HPDE6-E6E7 (cell line): ENCODE measurements at regions not wholly inside any gene's neighbourhood (a gene's known extent, or its start where the extent isn't known, plus 50 kb on each side); places are given as distances from the start of the nearest gene placed in this dataset.
A peak's percentile ranks its signal among the peaks of the same experiment; 100 is the strongest.

Source experiments
- DNase-seq: peaks from one replicate; pipeline ENCODE4 v3.0.0; 2011; ENCODE audit warnings: missing footprints; ENCODE audit errors: extremely low spot score

DNA sequence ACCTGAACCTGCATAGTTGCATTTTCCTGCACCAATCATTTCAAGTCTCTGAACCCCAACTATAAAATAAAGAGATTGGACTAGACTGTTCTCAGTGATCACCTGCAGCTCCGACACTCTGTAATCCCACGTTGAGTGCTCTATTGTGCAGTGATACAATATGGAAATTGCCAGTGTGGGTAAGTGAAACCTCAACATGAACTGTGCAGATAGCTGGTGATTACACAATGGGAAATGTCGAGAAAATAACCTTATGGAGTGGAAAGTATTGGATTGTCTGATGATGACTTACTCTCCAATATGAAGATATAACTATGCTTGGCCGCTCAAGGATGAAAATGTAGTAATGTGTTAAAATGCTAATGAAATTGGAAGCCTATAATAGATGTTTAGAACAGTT is 293.1 kb upstream of the BRINP1 start:
- no peak for DNase-seq

DNA sequence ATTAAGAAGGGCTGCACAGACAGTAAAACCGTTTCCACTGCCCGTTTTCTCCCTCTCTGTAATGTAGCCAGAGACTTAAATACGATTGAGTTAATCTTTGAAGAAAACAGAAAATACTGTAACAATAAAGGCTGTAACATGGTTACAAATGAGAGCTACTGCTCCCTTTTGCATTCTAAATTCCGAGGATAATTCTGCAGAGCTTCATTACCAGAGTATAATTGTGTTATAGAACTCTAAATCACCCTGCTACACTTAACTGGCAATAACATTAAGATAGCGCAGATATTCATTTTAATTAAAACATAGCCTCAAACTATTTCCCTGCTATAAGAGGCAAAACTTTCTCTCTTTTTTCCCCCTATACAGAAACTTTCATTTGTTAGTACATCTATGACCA is 283.7 kb upstream of the BRINP1 start:
- no peak for DNase-seq

DNA sequence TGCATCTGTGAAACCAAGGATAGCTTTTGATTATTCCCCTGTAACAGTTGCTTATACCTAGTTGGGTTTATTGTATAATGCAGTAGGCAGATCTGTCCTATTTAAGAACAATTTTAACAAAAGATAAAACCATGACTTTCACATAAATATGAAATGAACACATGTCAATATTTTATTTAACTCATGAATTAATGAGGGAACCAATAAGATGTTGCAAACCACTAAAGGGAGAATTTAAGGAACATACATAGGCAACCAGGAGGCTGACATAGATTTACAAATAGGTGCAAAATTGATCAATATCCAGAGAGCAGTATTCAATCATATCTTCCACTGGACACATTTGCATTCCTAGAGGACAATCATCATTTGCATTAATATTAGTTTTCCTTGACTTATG is 280.0 kb upstream of the BRINP1 start:
- DNase-seq = no peak

DNA sequence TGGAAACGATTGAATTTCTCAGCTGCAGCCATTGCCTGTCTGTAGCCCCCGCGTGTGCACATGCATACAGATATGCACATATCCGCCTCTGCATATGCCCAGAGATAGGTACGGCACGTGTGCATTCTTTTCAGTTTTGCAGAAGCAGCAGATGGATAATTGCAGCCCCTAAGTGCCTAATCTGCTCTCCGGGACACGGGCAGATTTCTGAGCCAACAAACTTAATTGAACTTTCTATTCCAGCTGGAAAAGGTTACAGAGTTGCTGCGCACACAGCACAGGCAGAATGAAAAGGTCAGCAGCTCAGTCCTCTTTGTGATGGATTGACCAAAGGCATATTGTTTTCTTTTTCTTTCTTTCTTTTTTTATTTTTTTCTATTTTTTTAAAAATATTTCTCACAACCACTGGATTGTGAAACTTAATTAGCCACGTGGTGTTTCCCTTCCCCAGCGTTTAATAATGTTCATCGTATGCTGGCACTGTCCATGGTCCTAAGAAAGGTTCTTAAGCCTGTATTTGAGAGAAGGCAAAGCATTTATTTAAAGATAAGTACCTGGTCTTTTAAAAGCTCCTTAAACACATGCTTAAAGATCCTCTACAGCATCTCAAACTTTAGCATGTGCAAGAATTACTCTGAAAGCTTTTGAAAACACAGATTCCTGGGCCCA is 270.2 kb upstream of the BRINP1 start:
- no peak for DNase-seq

DNA sequence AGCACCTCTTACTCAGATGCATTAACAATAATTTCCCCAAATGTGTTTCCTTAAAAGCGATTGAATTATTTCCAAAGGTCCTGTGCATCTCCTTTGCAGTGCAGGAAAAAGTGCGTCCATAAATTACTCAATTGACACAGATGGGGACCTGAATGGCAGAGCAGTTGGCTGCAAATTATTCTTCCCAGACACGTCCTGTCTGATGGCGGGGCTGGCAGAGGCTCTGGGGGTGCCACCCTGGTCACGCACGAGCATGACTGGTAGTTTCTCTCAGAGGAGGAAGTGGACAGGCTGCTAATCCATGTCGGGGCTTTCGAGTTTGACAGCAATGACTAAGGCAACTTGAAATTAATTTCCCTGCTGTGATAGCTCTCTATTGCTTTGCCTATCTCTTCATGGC is 264.8 kb upstream of the BRINP1 start:
- no peak for DNase-seq

DNA sequence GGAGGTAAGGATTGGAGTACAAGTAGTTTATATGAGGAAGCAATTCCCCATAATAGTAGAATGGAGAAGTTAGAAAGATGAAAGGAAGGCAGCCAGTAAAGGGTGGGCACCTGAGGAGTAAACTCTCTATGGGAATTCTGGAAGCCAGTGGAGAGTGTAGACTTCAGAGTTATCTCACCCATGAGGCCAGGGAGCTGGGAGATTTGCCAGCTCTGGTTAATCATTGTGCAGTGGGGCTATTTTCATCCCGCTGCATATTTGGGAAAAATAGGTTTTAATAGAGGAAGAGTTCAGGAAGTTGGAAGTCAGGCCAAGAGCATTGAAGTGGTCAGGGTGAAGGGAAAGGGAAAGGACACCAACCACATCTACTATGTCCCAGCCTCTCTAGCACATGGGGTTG is 242.3 kb upstream of the BRINP1 start:
- DNase-seq = no peak

DNA sequence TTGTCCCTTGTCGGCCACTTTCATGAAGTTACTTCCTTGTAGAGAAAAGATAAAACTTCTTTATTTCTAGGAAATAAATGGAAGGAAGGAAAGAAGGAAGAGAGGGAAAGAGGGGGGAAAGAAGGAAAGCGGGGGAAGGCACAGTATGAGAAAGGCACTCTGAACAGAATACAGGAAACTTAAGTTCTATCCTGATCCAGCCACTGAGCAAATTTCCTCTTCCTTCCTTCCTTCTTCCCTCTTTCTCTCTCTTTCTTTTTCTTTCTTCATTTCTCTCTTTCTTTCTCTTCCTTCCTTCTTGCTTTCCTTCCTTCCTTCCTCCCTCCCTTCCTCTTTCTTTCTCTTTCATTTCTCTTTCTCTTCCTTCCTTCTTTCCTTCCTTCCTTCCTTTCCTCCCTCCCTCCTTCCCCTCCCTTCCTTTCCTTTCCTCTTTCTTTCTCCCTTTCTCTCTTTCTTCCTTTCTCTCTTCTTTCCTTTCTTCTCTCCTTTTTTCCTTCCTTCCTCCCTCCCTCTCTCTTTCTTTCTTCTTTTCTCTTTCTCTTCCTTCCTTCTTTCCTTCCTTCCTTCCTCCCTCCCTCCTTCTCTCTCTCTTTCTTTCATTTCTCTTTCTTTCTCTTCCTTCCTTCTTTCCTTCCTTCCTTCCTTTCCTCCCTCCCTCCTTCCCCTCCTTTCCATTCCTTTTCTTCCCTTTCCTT is 240.2 kb upstream of the BRINP1 start:
- no peak for DNase-seq

DNA sequence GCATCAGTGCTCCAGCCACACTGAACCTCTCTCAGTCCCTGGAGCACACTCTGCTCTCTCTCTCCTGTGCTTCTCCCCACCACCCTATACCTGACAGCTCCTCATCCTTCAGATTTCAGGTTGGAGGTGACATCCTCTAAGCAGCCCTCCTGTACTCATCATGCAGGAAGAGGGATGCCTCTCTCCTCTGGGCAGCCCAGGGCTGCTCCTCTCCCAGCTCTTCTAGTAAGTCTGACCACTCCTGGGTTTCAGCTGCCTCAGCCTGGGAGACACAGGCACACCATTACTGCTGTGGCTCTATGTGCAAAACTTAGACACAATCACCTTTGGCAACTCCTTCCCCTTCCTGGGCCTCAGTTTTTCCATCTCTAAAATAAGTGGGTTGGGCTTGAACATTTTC is 232.4 kb upstream of the BRINP1 start:
- DNase-seq = no peak

DNA sequence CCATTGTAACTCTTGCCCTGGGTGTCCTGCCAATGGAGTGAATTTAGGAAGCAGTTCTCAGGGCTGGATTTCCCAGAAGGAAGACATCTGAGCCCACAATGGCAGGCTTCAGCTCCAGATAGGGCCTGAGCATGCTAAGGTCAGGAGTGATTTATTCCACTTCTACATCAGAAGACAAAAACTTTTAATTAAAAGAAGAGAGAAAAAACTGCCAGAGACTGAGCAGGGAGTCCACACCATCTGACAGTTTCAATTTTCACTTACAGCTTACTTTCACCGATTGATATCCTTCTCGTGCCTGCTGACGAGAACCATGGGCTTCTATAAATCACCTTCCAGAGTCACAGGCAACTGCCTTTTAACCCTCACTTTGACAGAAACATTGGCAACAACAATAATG is 228.3 kb upstream of the BRINP1 start:
- DNase-seq = no peak

DNA sequence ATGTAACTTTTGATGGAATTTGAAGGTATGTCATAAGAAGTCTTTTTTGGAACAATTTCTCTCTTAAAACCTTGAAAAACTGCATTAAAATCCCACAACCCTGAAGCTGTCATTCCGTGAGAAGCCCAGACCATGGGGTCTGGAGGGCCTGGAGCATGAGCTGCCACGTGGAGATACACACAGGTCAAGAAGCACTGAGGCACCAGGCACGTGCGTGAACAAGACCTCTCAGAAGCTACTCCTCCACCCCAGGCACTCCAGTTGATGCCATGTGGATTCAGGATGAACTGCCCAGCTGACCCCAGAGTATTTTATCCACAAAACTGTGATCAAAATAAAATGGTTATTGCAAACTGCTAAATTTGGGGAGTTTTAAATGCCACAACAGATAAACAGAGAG is 227.5 kb upstream of the BRINP1 start:
- no peak for DNase-seq

DNA sequence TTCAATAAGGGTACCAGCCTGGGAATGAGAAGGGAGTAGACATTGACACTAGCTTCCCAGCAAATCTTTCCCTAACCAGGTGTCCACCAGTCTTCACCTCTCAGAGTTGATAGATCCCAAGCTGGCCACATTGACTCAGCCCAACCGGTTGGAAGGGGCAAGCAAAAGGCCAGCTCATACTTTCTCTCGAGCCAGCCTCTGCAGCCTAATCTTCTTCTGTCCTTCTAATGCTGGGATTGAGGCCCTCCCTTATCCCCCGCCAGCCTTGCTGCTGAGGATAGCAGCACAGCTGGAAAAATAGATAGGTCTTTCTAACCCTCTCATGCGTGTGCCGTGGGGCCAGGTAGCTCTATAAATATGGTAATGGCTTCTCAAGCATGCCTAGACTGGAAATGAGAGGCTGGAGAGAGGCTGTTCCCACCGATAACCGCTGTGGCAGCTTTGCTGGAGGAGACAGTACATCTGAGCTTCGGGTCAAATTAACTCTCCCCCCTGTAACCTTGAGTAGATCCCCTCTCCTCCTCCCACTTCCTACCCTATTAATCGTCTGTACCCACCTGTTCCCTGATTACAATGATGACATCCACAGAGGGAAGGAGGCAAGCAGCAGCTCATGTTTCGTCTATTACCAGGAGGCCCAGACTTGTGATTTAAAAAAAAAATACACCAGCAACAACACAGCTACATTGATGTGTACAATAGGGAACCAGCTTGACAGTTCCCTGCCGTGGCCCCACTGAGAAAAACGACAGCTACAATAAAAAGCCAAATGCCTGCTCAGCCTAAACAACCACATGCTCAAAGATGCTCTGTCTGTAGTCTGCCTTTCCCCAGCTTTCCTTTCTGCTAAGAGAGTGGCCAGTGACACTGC is 219.9 kb upstream of the BRINP1 start:
- no peak for DNase-seq

DNA sequence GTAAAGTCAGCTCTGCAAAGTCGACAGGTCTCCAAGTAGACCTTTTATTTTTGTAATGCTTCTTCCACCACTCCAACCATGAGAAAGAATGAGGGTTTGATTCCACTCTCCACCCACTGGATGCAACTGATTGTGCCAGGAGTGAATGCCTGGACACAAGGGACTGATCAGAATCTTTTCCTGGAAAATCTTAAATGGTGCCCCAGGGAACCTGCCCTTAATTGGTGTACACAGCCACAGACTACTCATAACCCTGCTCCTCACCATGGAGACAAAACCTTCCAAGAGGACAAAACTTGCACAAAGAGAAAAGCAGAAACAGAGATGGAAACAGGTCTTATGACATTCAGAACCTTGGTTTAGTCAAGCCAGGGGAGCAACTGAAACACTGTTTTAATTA is 208.6 kb upstream of the BRINP1 start:
- DNase-seq = no peak

DNA sequence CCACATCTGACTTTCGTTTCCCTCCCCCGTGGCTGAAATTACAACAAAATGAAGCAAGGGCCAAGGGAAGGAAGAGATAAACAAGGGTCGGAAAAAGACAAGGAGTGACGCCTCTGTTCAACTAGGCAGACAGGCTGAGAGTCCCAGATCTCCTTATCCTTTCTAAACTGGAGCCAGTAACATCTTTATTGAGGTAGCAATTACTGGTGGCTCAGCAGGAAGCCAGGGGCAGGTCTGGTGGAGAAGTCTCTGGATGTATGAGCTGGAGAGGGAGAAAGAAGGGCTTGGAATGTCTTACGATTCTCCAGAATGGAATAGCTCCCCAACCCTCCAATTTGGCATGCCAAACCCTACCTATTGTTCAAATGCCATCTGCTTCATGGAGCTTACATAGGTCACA is 190.8 kb upstream of the BRINP1 start:
- no peak for DNase-seq

DNA sequence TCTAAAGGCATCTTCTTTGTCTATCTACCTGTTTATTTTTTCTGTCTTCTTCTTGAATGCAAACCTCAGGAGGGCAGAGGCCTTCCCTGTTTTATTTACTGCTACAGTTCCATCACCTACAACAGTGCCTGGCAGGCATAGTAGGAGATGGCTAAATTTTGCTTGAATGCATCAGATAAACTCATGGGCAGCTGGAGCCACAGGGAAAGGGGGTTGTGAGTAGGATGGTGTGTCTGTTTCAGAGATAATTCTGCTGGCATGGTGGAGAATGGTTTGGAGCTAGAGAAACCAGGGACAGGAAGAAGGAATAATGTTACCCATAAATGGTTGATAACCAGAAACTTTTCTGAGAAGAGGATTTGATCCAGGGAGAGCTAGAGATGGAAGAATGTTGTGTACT is 189.8 kb upstream of the BRINP1 start:
- DNase-seq = no peak

DNA sequence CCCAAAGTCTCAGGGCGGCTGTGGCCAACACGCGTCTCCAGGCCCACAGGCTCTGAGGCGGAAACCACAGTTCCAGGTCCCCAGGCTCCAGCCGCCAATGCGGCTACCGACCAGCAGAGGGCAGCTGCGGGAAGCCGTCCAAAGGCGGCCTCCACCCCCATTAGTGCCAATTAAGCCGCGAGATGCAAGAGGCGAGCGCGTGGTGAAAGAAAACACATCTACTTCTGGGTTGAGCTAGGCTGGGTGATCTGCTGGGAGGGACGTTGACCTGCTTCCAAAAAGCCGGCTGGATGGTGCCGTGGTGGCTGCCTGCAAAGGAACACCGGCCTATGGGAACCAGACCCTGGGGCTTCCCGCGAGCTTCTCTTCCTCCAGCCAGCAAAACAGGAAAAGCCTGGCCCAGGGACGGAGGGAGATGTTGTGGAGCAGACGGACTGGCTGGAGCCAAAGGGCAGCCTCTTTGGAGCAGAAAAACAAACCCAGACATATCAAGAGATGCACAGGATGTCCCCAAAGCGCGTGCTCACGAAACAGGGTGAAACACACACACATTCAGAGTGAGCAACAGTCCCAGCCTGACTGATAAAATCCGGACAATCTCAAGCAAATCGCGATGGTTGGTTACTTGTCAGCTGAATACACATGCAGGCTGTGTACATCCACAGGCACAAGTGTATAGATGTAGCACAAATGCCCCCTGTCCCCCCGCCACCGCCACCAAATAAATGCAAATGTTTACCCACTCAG is 187.1 kb upstream of the BRINP1 start:
- DNase-seq = peak; percentile 28

DNA sequence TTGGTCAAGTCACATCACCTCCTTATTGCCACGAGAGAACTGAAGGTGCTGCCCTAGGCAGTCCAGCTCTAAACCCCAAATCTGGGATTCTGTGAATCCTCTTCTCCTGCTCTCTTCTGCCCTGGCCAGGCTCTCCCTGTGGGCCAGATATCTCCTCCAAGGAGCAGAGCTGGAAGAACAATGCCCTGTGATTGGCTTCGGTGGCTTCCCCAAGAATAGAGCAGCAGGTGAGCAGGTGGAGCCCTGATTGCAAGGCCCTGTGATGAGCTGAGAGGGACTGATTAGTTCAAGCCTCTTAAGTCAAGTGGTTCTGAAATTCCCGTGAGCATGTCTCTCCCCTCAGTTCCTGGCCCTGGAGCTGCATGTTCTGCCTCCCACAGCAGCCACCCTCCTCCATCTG is 175.3 kb upstream of the BRINP1 start:
- no peak for DNase-seq

DNA sequence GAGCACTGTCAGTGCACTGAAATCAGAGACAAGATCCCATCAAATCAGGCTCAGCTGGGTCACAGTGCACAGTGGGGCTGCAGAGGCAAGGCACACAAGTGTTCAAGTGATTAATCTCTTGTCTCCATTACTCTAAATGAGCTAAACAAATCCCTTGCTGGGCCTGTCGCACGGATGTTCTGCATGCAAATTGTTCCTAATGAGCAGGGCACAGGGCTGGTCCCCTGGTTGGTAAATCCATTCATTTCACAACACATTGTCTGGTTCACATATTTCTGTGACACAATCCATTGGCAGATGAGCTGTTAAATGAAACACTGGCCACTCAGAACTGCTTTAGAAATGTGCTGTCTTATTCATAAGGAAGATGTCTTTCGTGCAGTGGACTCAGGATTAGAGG is 167.9 kb upstream of the BRINP1 start:
- DNase-seq = no peak

DNA sequence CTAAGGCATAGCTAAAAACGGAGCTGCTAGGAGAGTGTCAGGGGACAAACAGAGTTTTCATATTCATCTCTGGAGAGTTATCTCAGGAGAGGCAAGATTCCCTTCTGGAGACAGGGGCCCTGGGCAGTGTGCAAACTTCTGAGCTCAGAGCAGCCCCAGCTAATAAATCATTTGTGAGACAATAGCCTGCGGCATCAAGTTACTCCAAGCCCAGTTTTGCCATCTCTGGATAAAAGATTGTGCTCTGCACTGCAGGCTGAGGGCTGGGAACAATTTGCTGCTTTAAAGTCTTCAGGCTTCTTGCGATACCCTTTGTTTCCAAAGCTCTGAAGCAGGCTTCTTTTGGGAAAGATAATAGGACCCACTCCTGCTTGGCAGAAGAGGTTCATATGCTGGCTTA is 164.3 kb upstream of the BRINP1 start:
- no peak for DNase-seq

DNA sequence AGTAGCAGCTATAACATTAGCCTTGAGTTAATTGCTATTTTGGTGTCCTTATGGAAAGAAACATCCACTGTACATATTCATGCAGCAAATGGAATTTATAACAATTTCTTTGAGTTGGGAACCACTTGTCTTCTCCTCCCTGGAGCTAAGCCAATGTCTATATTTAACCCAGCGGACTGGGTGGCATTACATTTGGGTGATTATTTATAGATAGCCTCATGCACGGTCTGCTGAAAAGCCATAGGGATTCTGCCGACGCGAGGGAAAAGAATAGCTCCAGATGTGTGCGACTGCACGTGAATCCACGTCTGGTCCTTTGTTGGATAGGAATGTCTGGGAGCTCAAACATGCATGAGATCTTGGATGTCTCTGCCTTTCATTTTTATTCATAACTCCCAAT is 157.5 kb upstream of the BRINP1 start:
- no peak for DNase-seq

DNA sequence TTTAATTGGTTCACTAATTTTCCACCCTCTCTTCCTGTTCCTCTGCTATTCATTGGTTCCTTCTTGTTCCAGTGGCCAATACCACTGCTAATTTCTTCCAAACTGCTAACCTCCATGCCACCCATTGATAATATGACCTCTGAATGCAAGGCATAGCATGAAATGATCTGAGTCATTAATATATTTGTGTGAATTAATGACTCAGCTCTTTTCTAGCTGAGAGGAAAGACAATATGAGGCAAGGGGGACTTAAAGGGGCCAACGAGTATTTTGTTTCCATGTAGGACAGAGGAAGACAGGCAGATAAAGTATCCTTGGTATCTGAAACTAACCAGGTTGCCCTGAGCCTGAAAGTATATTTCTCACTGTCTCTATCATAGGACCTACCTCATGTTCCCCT is 154.3 kb upstream of the BRINP1 start:
- DNase-seq = no peak

DNA sequence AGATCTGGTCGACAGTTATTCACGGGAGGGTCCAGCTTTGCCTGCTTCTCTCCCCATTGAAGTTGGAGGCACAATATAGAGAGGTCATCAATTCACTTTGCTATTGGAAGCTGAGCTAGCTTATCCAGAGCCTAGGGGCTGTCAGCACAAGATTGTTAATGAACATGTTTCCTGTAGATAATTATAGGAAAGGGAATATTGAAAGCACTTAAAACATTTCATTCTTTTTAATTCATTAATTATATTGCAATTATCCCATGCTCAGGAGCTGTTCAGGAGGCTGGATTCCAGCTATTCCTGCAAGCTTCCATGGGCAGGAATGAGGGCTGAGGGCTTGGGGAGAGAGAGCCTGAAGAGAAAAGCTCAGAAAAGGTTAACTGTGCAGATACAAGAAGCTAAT is 153.1 kb upstream of the BRINP1 start:
- no peak for DNase-seq

DNA sequence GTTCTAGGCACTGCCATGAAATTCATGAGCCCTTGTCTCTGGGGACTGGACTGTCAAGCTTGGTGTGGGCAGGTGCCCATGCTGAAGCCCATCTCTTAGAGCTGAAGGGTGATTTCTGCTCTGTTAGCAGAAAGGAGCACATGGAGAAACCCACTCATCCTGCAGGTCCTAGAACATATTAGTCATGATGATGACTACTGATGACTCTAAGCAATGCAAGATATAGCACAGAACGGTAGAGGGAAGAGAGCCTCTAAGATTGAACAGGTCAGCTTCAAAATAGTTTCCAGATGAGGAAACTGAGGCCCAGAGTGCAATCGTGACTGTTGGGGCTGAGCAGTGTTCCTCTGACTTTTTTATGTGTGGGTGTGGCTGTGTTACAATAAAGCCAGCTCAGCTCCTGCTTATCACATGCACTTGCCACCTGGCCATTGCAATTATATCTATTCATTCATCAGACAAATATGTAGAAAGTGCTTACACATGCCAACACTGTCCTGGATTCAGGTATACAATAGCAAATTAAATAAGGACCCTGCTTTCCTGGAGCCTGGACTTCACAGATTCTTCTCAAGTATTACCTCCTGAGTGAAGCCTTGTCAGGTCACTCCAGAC is 140.2 kb upstream of the BRINP1 start:
- no peak for DNase-seq
